Fibroblast of lung (primary cell): ENCODE measurements at regions not wholly inside any gene's neighbourhood (a gene's known extent, or its start where the extent isn't known, plus 50 kb on each side); places are given as distances from the start of the nearest gene placed in this dataset.

Experiments used
- CTCF ChIP-seq, 2 donors: IDR thresholded peaks in 1 of 2; conservative IDR thresholded peaks in 1 of 2; 1 replicate in 1 of 2; 2 replicates in 1 of 2; pipeline ENCODE4 v1.5.1; 2011 to 2012; ENCODE audit warnings: low read length in 2 of 2, control low read depth in 1 of 2, inconsistent platforms in 1 of 2, low read depth in 1 of 2, mild to moderate bottlenecking in 1 of 2
- EZH2 ChIP-seq: IDR thresholded peaks from 2 replicates; pipeline ENCODE4 v1.5.1; 2012; ENCODE audit warnings: low read length, control low read depth, mild to moderate bottlenecking; ENCODE audit errors: missing control alignments

DNA sequence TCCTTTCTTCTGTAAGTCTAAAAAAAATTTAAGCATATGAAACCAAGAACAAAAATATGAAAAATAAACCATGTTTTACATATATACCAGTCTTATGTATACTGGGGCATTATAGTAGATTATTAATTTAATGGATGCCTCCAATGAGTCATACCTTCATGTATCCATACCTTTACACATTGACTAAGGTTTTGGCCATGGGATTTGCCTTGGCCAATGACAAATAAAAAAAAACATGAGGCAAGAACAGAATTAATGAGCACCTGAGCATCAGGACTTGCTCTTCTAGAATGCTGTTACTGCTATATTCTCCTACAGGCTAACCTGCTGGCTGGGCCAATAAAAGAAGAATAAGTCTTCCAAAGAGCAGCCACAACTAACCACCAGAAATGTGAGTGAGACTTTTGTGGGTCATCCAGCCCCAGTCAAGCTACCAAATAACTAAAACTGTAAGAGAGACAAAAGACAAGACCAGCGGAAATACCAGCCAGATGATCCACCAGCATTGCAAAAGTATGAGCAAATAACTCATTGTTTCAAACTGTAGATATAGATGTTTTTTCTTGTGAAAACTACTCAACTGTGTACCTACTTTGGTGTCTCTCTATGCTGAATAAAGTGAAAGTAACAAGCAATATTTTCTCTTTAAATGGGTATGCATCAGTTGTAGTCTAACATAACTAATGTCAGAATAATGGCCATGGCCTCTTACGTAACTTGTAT lies 749.6 kb upstream of the VRK2 start:
- TF ChIP-seq CTCF (conservative IDR thresholded peaks at IDR 0.05 in 1 of 2, IDR thresholded peaks at IDR 0.05 in 1 of 2; ENCODE audit: low read depth in 1 of 2, low read length in 2 of 2): no peak
- no peak for TF ChIP-seq EZH2
